Endothelial cell (in vitro differentiated cells): ENCODE measurements at regions not wholly inside any gene's neighbourhood (a gene's known extent, or its start where the extent isn't known, plus 50 kb on each side); places are given as distances from the start of the nearest gene placed in this dataset.

Experiments used
- DNase-seq: peaks from one replicate; pipeline ENCODE4 v3.0.0; 2021; ENCODE audit warnings: low spot score
- H3K27ac Mint-ChIP-seq: one replicate; pipeline ENCODE4 v1.8.0; 2021; ENCODE audit warnings: mixed read lengths, inconsistent platforms; ENCODE audit not compliant: unreplicated experiment
- H3K27me3 Mint-ChIP-seq: one replicate; pipeline ENCODE4 v1.8.0; 2021; ENCODE audit warnings: mild to moderate bottlenecking, moderate library complexity, mixed read lengths, inconsistent platforms; ENCODE audit not compliant: unreplicated experiment
- H3K36me3 Mint-ChIP-seq: one replicate; pipeline ENCODE4 v1.8.0; 2021; ENCODE audit warnings: mild to moderate bottlenecking, low read depth, mixed read lengths, inconsistent platforms; ENCODE audit not compliant: unreplicated experiment
- H3K4me1 Mint-ChIP-seq: one replicate; pipeline ENCODE4 v1.8.0; 2021; ENCODE audit warnings: mild to moderate bottlenecking, mixed read lengths, inconsistent platforms; ENCODE audit not compliant: unreplicated experiment
- H3K4me3 Mint-ChIP-seq: one replicate; pipeline ENCODE4 v1.8.0; 2021; ENCODE audit warnings: mild to moderate bottlenecking, mixed read lengths, inconsistent platforms; ENCODE audit not compliant: unreplicated experiment
- H3K9me3 Mint-ChIP-seq: one replicate; pipeline ENCODE4 v1.8.0; 2021; ENCODE audit warnings: mixed read lengths, inconsistent platforms; ENCODE audit not compliant: unreplicated experiment
- TF ChIP-seq, protein P1 (sequence below): fragments of 200-600 bp; sonication (generic); IDR thresholded peaks from one replicate; pipeline ENCODE4 v1.5.0; 2021; ENCODE audit warnings: antibody characterized with exemption; ENCODE audit not compliant: unreplicated experiment

DNA sequence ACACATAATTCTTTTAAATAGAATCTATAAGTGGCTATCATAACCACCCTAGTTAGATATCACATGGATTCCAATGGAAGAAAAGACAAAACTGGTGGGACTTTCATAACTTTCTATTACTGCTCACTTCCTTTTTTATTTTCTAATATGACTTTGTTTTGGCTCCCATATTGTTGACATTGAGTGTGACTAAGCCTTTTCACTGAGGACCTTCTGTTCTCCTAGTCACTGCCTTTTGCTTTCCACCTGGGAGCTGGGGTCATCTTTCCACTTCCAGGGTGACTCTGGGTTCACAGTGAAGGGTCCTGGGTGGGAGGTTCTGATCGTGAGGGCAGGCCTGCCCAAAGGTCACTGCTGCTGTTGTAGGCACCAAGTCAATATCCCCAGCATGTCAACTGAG, 275.8 kb downstream of the TGFB2 start:
- H3K36me3 Mint-ChIP-seq = no peaks in the 10 kb centered on the region
- no peaks in the 10 kb centered on the region for H3K4me1 Mint-ChIP-seq
- H3K27me3 Mint-ChIP-seq = no peaks in the 10 kb centered on the region
- no peaks in the 10 kb centered on the region for H3K9me3 Mint-ChIP-seq
- no peak overlapping the region for H3K4me3 Mint-ChIP-seq
- DNase-seq = no peak
- no peak overlapping the region for H3K27ac Mint-ChIP-seq
- TF ChIP-seq, protein P1, sequence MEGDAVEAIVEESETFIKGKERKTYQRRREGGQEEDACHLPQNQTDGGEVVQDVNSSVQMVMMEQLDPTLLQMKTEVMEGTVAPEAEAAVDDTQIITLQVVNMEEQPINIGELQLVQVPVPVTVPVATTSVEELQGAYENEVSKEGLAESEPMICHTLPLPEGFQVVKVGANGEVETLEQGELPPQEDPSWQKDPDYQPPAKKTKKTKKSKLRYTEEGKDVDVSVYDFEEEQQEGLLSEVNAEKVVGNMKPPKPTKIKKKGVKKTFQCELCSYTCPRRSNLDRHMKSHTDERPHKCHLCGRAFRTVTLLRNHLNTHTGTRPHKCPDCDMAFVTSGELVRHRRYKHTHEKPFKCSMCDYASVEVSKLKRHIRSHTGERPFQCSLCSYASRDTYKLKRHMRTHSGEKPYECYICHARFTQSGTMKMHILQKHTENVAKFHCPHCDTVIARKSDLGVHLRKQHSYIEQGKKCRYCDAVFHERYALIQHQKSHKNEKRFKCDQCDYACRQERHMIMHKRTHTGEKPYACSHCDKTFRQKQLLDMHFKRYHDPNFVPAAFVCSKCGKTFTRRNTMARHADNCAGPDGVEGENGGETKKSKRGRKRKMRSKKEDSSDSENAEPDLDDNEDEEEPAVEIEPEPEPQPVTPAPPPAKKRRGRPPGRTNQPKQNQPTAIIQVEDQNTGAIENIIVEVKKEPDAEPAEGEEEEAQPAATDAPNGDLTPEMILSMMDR = no peak

DNA sequence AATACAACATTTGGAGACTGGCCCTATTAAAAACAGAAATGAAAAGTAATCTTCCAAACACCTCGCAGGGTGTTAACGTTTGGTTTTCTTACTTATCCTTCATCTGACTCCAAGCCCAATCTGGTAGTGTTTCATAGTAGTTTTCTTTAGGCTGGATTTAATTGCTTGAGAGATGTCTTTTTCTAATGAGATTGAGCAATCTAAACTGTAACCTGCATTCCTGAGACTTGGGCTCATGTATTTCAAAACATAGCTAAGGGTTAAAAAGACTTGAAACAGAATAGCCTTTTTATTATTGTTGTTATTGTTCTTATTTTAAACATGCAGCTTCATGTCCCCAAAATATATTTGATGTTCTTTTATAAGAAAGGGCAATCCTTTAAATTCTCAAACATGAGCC, 278.9 kb downstream of the TGFB2 start:
- Mint-ChIP-seq H3K27ac (no peak overlapping the region), H3K27me3 (no peaks in the 10 kb centered on the region), H3K4me1 (no peaks in the 10 kb centered on the region), H3K4me3 (no peak overlapping the region), H3K36me3 (no peaks in the 10 kb centered on the region), H3K9me3 (no peaks in the 10 kb centered on the region)
- TF ChIP-seq, protein P1 = no peak
- DNase-seq = no peak

DNA sequence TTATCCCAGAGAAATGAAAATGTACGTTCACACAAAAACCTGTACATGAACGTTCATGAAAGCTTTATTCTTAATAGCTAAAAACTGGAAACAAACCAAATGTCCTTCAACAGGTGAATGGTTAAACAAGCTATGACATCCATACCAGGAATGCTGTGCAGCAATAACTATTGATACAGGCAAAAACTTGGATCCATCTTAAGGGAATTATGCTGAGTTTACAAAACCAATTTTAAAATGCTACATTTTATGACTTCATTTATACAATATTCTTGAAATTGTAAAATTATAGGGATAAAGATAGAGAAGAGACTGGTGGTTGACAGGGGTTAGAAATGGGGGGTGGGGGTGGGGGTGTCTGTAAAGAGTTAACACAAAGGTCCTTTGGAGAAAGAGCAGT, 280.3 kb downstream of the TGFB2 start:
- no peaks in the 10 kb centered on the region for H3K27me3 Mint-ChIP-seq
- no peaks in the 10 kb centered on the region for H3K9me3 Mint-ChIP-seq
- no peak overlapping the region for H3K27ac Mint-ChIP-seq
- no peak overlapping the region for H3K4me3 Mint-ChIP-seq
- TF ChIP-seq, protein P1 = no peak
- H3K4me1 Mint-ChIP-seq = no peaks in the 10 kb centered on the region
- DNase-seq = no peak
- H3K36me3 Mint-ChIP-seq = no peaks in the 10 kb centered on the region

DNA sequence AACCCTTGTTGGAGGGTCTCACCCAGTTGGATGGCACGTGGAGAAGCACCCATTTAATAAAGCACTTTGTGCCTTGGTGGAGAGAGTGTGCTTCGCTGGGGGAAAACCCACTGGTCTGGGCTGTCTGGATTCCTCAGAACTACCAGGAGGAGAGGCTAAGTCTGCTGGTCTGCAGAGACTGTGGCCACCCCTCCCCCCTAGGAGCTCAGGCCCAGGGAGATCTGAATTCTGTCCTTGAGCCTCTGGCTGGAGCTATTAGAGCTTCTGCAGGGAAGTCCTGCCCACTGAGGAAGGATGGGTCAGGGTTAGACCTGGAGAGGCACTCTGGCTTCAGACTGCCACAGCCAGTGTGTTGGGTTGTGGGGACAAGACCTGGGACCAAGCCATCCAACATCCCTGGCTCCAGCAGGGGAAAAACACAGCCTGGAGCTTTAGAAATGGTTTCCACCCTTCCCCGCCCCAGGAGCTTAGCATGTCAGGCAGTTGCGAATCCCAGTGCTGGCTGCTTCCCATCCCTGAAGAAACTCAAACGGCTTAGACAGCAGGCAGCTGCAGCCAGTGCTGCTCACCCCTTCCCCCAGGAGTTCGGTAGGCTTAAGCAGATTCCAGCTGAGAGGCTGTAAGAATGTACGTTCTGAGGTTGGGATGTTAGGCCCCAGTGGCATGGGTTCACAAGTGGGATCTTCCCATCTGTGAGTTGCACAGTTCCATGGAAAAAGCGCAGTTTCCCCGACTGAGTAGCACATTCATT, 288.3 kb downstream of the TGFB2 start:
- TF ChIP-seq, protein P1 = no peak
- Mint-ChIP-seq H3K9me3 (no peaks in the 10 kb centered on the region), H3K27ac (no peak overlapping the region), H3K36me3 (no peaks in the 10 kb centered on the region), H3K4me3 (no peak overlapping the region), H3K27me3 (peaks cover 3% of the 10 kb centered on the region), H3K4me1 (no peaks in the 10 kb centered on the region)
- no peak for DNase-seq

DNA sequence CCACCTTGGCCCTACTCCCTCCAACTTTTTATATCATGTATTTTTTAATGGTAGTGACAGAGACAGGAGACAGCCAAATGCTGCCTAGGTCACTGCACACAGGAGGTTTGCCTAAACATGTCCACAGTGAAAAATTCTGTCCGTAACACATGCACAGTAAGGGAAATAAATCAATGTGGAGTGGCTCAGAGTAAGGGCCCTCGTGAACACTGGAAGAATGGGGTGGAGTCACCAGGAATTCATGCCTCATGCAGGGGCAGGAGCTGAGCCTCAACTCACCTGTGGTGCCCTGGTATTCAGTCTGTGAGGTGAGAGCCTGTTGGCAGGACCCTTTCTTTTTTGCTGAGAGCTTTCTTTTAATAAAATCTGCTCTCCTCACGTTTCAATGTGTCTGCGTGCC, 289.1 kb downstream of the TGFB2 start:
- TF ChIP-seq, protein P1 = no peak
- peaks cover 3% of the 10 kb centered on the region for H3K27me3 Mint-ChIP-seq
- DNase-seq = no peak
- no peak overlapping the region for H3K27ac Mint-ChIP-seq
- no peaks in the 10 kb centered on the region for H3K4me1 Mint-ChIP-seq
- no peaks in the 10 kb centered on the region for H3K36me3 Mint-ChIP-seq
- no peak overlapping the region for H3K4me3 Mint-ChIP-seq
- no peaks in the 10 kb centered on the region for H3K9me3 Mint-ChIP-seq
